Right lobe of liver (tissue), 6 donors: ENCODE measurements at regions not wholly inside any gene's neighbourhood (a gene's known extent, or its start where the extent isn't known, plus 50 kb on each side); places are given as distances from the start of the nearest gene placed in this dataset.

Experiments used
- ATAC-seq, 4 donors: fragments of 200-7000 bp; cut with Tn5 transposase; one replicate each; pipeline ENCODE4 v1.9.1; 2020; ENCODE audit warnings: mild to moderate bottlenecking in 4 of 4, moderate library complexity in 4 of 4
- DNase-seq, 3 donors: peaks; one replicate each; pipeline ENCODE4 v3.0.0-alpha.2; 2020
- H3K27ac ChIP-seq, 3 donors: fragments of 200-600 bp; one replicate each; pipeline ENCODE4 v1.8.0; 2022
- H3K27me3 ChIP-seq, 2 donors: fragments of 200-600 bp; one replicate each; pipeline ENCODE4 v1.8.0; 2022
- H3K36me3 ChIP-seq, 4 donors: fragments of 200-600 bp; sonication (generic) in 1 of 4; one replicate each; pipeline versions ENCODE4 v1.5.1 to v1.8.0; 2017 to 2022; ENCODE audit warnings: control low read depth in 1 of 4
- H3K4me1 ChIP-seq, 4 donors: fragments of 200-600 bp; sonication (generic) in 1 of 4; one replicate each; pipeline versions ENCODE4 v1.5.1 to v1.8.0; 2017 to 2022; ENCODE audit warnings: control low read depth in 1 of 4
- H3K4me3 ChIP-seq, 3 donors: fragments of 200-600 bp; one replicate each; pipeline ENCODE4 v1.8.0; 2022
- H3K9me3 ChIP-seq, 4 donors: fragments of 200-600 bp; sonication (generic) in 1 of 4; one replicate each; pipeline versions ENCODE4 v1.5.1 to v1.8.0; 2017 to 2022; ENCODE audit warnings: control low read depth in 1 of 4
- CTCF ChIP-seq, 4 donors: fragments of 200-600 bp in 3 of 4; fragments of 450-650 bp in 1 of 4; IDR thresholded peaks; one replicate each; pipeline versions ENCODE4 v1.5.1 to v1.8.0; 2016 to 2022; ENCODE audit warnings: antibody characterized with exemption in 4 of 4, mild to moderate bottlenecking in 2 of 4
- POLR2A ChIP-seq: fragments of 450-650 bp; IDR thresholded peaks from one replicate; pipeline ENCODE4 v1.6.1; 2017; ENCODE audit warnings: antibody characterized with exemption, mild to moderate bottlenecking
- WGBS: methylation state at CpG from one replicate; pipeline ENCODE4 v1.1.6; 2018; ENCODE audit warnings: low coverage, low lambda C conversion rate; ENCODE audit not compliant: insufficient coverage; ENCODE audit errors: missing lambda C conversion rate; 5-methylcytosine and 5-hydroxymethylcytosine counted together
- intact Hi-C, 2 donors: fragments of 100-400 bp; cut with DNase I; formaldehyde crosslinking; loops; one replicate each; pipeline versions ENCODE4 v1.11.2 to v1.14.1; 2022
- donor health status: DM: no; HTN: yes; CAD: no.
- donor health status: DM: no; HTN: no; CAD: no.
- donor health status: DM: no; HTN: no; CAD: no.
- donor health status: DM: no; HTN: yes; CAD: no.
- donor health status: DM: no; HTN: yes; CAD: no.

- 59% methylated on average over 7 of the region's 7 CpGs for WGBS
- Histone ChIP-seq H3K27ac (no peak overlapping the region), H3K4me1 (no peaks in the 10 kb centered on the region), H3K27me3 (no peaks in the 10 kb centered on the region), H3K36me3 (no peaks in the 10 kb centered on the region), H3K4me3 (no peak overlapping the region), H3K9me3 (no peaks in the 10 kb centered on the region)
- DNase-seq = no peak
- intact Hi-C loops = no loop called here
- TF ChIP-seq CTCF (IDR thresholded peaks at IDR 0.05) (no peak), POLR2A (no peak)
- ATAC-seq = no peak
Measured at GRCh38 chr16:9521749-9522370, 430.4 kb downstream of the HAPSTR1 start.

- H3K27ac ChIP-seq = no peak overlapping the region
- H3K4me3 ChIP-seq = no peak overlapping the region
- DNase-seq (no peak), ATAC-seq (no peak)
- H3K27me3 ChIP-seq = no peaks in the 10 kb centered on the region
- H3K36me3 ChIP-seq = no peaks in the 10 kb centered on the region
- TF ChIP-seq POLR2A = no peak
- no peak for TF ChIP-seq CTCF (IDR thresholded peaks at IDR 0.05)
- H3K9me3 ChIP-seq = no peaks in the 10 kb centered on the region
- 59% methylated on average over 5 of the region's 5 CpGs for WGBS
- intact Hi-C loops = no loop called here
- no peaks in the 10 kb centered on the region for H3K4me1 ChIP-seq
Measured at GRCh38 chr16:9522614-9523013, 431.2 kb downstream of the HAPSTR1 start.

- Histone ChIP-seq H3K36me3 (no peaks in the 10 kb centered on the region), H3K4me1 (no peaks in the 10 kb centered on the region), H3K9me3 (no peaks in the 10 kb centered on the region), H3K27me3 (no peaks in the 10 kb centered on the region), H3K4me3 (no peak overlapping the region), H3K27ac (no peak overlapping the region)
- 59% methylated on average over 7 of the region's 8 CpGs for WGBS
- TF ChIP-seq POLR2A (no peak), CTCF (IDR thresholded peaks at IDR 0.05) (no peak)
- ATAC-seq = no peak
- intact Hi-C loops = no loop called here
- no peak for DNase-seq
Measured at GRCh38 chr16:9523994-9524393, 432.6 kb downstream of the HAPSTR1 start.

- intact Hi-C loops = no loop called here
- no peak for ATAC-seq
- Histone ChIP-seq H3K4me3 (no peak overlapping the region), H3K4me1 (no peaks in the 10 kb centered on the region), H3K27ac (no peak overlapping the region), H3K9me3 (no peaks in the 10 kb centered on the region), H3K36me3 (no peaks in the 10 kb centered on the region), H3K27me3 (no peaks in the 10 kb centered on the region)
- TF ChIP-seq POLR2A (no peak), CTCF (IDR thresholded peaks at IDR 0.05) (no peak)
- DNase-seq = no peak
- 83% methylated on average over 4 of the region's 4 CpGs for WGBS
Measured at GRCh38 chr16:9525037-9525436, 433.6 kb downstream of the HAPSTR1 start.

- no peaks in the 10 kb centered on the region for H3K4me1 ChIP-seq
- intact Hi-C loops = no loop called here
- ATAC-seq = no peak
- no peaks in the 10 kb centered on the region for H3K27me3 ChIP-seq
- DNase-seq = no peak
- no peak for TF ChIP-seq CTCF (IDR thresholded peaks at IDR 0.05)
- no peak for TF ChIP-seq POLR2A
- no peak overlapping the region for H3K27ac ChIP-seq
- no peak overlapping the region for H3K4me3 ChIP-seq
- WGBS = 45% methylated on average over 4 of the region's 4 CpGs
- H3K36me3 ChIP-seq = no peaks in the 10 kb centered on the region
- H3K9me3 ChIP-seq = no peaks in the 10 kb centered on the region
Measured at GRCh38 chr16:9526791-9527190, 435.3 kb downstream of the HAPSTR1 start.
